HG03159 (cell line): ENCODE measurements at regions not wholly inside any gene's neighbourhood (a gene's known extent, or its start where the extent isn't known, plus 50 kb on each side); places are given as distances from the start of the nearest gene placed in this dataset.
A peak's percentile ranks its signal among the peaks of the same experiment; 100 is the strongest.

Source experiments
- ATAC-seq: cut with Tn5 transposase; IDR thresholded peaks from one replicate; pipeline ENCODE4 v1.9.1; 2021; ENCODE audit warnings: mild to moderate bottlenecking, moderate library complexity; ENCODE audit not compliant: unreplicated experiment

DNA sequence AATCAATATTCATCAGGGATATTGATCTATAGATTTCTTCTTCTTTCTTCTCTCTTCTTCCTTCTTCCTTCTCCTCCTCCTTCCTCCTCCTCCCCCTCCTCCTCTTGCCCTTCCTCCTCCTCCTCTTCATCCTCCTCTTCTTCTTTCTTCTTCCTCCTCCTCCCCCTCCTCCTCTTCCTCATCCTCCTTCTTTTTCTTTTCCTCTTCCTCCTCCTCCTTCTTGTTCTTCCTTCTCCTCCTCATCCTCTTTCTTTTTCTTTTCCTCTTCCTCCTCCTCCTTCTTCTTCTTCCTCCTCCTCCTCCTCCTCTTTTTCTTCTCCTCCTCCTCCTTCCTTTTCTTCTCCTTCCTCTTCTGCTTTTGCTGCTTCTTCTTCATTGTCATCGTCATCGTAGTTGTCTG, 52.4 kb upstream of the SERINC1 start:
- no peak for ATAC-seq

DNA sequence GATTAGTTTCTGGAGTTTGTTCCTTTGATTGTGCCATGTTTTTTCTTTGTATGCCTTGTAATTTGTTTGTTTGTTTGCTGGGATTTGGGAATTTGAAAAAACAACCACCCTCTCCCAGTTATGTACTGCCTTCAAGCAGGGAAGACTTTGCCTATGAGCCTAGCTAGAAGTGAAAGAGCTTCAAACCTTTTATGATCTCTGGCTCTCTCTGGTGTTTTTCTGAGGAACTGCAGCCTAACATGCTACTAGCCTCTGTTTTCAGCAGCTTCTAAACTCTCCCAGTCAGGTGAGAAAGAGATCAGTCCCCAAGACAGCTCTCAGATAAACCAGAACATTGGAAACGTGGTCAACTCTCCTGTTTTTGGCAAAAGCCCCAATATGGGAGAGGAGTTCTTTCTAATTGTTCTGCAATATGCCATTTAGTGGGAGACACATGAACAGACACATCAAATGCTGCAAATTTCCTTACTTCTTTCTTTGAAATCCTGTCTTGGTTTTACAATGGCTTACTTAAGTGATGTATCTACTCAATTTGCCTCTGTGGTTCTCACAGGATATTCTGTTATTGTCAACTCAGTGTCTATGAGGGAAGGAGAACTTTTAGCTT, 58.9 kb upstream of the SERINC1 start:
- peak; percentile 99 for ATAC-seq

DNA sequence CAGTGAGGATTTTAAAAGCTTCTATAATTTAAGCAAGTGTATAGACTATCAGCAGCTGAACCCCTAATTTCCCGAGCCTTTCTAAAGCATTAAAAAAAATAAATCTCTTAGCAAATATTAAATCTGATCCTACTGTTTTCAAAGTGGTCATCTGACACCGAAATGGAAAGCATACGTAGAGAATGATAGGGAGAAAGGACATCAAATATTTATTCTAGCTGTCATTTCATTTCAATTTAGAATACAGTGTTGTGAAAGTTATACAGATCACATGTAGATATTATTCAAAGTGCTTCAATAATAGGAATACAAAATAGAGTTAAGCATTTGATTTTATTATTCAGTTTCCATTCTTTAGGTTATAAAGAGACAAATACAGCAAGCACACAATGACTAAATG, 61.9 kb upstream of the PKIB start:
- no peak for ATAC-seq

DNA sequence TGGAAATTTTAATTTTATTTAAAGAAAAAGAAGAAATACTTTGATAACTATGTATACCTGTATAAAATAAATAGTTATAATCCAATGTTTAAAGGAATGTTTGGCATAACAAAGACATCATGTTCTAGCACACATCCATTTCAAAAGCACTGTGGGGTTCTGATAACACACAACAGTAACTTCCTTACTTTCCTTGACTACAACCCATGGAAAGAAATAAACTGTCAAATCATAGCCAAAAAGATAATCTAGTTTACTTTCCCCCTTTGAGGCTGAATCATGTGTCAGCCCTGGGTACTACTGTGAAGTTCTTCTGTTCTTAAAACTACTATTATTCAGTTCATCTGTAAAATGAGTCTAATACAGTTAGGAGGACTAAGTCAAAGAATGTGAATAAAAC, 61.4 kb upstream of the PKIB start:
- ATAC-seq: no peak

DNA sequence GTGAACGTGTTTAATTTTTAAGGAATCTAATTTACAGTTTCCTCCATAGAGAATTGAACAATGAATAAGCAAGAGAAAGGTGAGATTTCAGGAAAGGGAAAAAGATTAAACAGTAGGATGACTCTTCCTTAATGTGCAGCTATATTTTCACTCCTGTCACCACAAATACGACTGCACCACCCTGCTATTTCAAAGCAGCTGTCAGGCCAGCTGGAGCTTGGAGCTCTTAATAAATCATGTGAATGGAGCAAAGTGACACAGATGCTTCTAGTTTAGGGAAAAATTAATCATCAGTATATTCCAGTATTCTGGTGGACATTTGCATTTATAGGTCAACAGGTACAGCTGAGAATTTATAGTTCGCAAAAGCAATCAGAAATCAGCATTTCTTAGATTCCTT, 56.5 kb upstream of the PKIB start:
- no peak for ATAC-seq

DNA sequence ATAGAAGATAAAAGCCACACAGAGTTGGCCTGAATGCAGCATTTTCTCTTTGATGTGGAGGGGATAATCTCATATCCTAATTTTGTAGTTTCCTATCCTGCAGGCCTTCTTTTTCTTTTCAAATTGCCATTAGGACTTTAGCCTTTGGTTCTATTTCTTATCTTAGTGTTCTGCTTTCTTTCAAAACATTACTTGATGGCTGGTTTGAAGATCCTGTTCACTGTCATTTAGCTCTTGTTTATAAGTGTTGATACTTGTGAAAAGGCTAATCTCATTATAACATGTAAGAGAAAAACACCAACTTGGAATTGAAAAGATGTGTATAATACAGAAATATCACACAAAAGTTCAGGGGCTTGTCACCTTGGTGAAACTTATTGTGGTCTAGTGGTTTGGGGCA, 54.6 kb upstream of the PKIB start:
- ATAC-seq: no peak

DNA sequence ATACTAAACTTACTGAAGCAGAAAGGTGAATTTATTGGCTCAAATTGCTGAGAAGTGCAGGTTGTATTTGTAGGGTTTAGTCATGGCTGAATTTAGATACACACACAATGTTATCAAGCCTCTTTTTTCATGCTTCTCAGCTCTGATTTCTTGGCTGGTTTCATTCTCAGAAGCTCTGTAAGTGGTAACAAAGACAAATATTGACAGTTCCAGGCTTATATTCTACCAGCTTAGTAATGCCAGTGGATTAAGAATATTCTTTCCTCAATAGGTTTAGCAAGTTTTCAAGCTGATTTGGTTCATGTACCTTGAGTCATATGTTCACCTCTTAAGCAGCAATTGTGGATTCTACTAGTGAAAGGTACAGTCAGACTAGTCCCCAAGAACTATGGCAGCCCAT, 52.1 kb upstream of the PKIB start:
- ATAC-seq: no peak
